ENCODE measurements at regions not wholly inside any gene's neighbourhood (a gene's known extent, or its start where the extent isn't known, plus 50 kb on each side); places are given as distances from the start of the nearest gene placed in this dataset.

DNA sequence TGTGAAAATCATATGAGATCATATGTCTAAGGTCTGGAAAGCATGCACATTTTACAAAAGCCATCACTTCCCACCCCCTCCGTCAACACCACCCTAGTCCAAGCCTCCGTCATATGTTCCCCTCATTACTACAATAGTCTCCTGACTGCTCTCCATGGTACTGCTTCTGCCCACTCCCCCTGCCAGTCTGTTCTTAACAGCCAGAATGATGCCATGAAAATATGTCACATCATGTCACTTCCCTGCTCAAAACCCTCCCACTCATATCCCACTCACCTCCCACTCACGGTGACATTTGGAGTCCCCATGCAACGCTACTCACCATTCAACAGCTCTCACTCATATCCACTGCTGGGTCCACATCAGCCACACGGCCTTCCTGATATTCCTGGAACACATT is 432.3 kb downstream of the XYLT1 start:
- TF ChIP-seq, protein P1, sequence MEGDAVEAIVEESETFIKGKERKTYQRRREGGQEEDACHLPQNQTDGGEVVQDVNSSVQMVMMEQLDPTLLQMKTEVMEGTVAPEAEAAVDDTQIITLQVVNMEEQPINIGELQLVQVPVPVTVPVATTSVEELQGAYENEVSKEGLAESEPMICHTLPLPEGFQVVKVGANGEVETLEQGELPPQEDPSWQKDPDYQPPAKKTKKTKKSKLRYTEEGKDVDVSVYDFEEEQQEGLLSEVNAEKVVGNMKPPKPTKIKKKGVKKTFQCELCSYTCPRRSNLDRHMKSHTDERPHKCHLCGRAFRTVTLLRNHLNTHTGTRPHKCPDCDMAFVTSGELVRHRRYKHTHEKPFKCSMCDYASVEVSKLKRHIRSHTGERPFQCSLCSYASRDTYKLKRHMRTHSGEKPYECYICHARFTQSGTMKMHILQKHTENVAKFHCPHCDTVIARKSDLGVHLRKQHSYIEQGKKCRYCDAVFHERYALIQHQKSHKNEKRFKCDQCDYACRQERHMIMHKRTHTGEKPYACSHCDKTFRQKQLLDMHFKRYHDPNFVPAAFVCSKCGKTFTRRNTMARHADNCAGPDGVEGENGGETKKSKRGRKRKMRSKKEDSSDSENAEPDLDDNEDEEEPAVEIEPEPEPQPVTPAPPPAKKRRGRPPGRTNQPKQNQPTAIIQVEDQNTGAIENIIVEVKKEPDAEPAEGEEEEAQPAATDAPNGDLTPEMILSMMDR (IDR thresholded peaks at IDR 0.05; ENCODE audit: borderline replicate concordance, extremely low read depth, low read length, poor library complexity, severe bottlenecking): no peak
- no peak for TF ChIP-seq EZH2 (IDR thresholded peaks at IDR 0.05; ENCODE audit: borderline replicate concordance, low read depth, low read length, severe bottlenecking)

Data from DND-41 (cell line).